ENCODE measurements at regions not wholly inside any gene's neighbourhood (a gene's known extent, or its start where the extent isn't known, plus 50 kb on each side); places are given as distances from the start of the nearest gene placed in this dataset.
A peak's percentile ranks its signal among the peaks of the same experiment; 100 is the strongest.

GRCh38 chr14:30369502-30370180 is 189.3 kb upstream of the G2E3 start:
- no peak for DNase-seq (ENCODE audit: low read depth in 1 of 2, low spot score in 1 of 2)
- no peak overlapping the region for H3K4me3 ChIP-seq
- no peaks in the 10 kb centered on the region for H3K4me1 ChIP-seq (ENCODE audit: low read depth)
- H3K27me3 ChIP-seq, result no peaks in the 10 kb centered on the region
- TF ChIP-seq CTCF (IDR thresholded peaks at IDR 0.05; ENCODE audit: low read depth, low read length), result no peak
- H3K27ac ChIP-seq, result no peak overlapping the region
- no peaks in the 10 kb centered on the region for H3K36me3 ChIP-seq
- no peaks in the 10 kb centered on the region for H3K9me3 ChIP-seq (ENCODE audit: low read depth)

GRCh38 chr14:30373053-30373452 is 185.9 kb upstream of the G2E3 start:
- DNase-seq (ENCODE audit: low read depth in 1 of 2, low spot score in 1 of 2), result no peak
- no peak for TF ChIP-seq CTCF (IDR thresholded peaks at IDR 0.05; ENCODE audit: low read depth, low read length)
- Histone ChIP-seq H3K9me3 (ENCODE audit: low read depth) (no peaks in the 10 kb centered on the region), H3K27ac (no peak overlapping the region), H3K36me3 (no peaks in the 10 kb centered on the region), H3K27me3 (no peaks in the 10 kb centered on the region), H3K4me3 (no peak overlapping the region), H3K4me1 (ENCODE audit: low read depth) (no peaks in the 10 kb centered on the region)

GRCh38 chr14:30373526-30373925 is 185.4 kb upstream of the G2E3 start:
- Histone ChIP-seq H3K27ac (no peak overlapping the region), H3K36me3 (no peaks in the 10 kb centered on the region), H3K4me1 (ENCODE audit: low read depth) (no peaks in the 10 kb centered on the region), H3K4me3 (no peak overlapping the region), H3K9me3 (ENCODE audit: low read depth) (no peaks in the 10 kb centered on the region), H3K27me3 (no peaks in the 10 kb centered on the region)
- no peak for TF ChIP-seq CTCF (IDR thresholded peaks at IDR 0.05; ENCODE audit: low read depth, low read length)
- no peak for DNase-seq (ENCODE audit: low read depth in 1 of 2, low spot score in 1 of 2)

GRCh38 chr14:30375296-30375892 is 183.6 kb upstream of the G2E3 start:
- no peak overlapping the region for H3K4me3 ChIP-seq
- H3K36me3 ChIP-seq, result no peaks in the 10 kb centered on the region
- peak; percentile 94 for TF ChIP-seq CTCF (IDR thresholded peaks at IDR 0.05; ENCODE audit: low read depth, low read length)
- no peaks in the 10 kb centered on the region for H3K27me3 ChIP-seq
- no peaks in the 10 kb centered on the region for H3K4me1 ChIP-seq (ENCODE audit: low read depth)
- no peak overlapping the region for H3K27ac ChIP-seq
- H3K9me3 ChIP-seq (ENCODE audit: low read depth), result no peaks in the 10 kb centered on the region
- peak; percentile 53 to 64 for DNase-seq (ENCODE audit: low read depth in 1 of 2, low spot score in 1 of 2)

GRCh38 chr14:30381861-30382480 is 177.0 kb upstream of the G2E3 start:
- no peaks in the 10 kb centered on the region for H3K4me1 ChIP-seq (ENCODE audit: low read depth)
- TF ChIP-seq CTCF (IDR thresholded peaks at IDR 0.05; ENCODE audit: low read depth, low read length), result no peak
- DNase-seq (ENCODE audit: low read depth in 1 of 2, low spot score in 1 of 2), result no peak

More at GRCh38 chr14:30381861-30382480, 177.0 kb upstream of the G2E3 start:
- Histone ChIP-seq H3K4me3 (no peak overlapping the region), H3K27ac (no peak overlapping the region), H3K27me3 (no peaks in the 10 kb centered on the region), H3K36me3 (no peaks in the 10 kb centered on the region), H3K9me3 (ENCODE audit: low read depth) (no peaks in the 10 kb centered on the region)
